ENCODE measurements at regions not wholly inside any gene's neighbourhood (a gene's known extent, or its start where the extent isn't known, plus 50 kb on each side); places are given as distances from the start of the nearest gene placed in this dataset.

GRCh38 chr3:31357451-31357850 lies 175.3 kb upstream of the STT3B start:
- TF ChIP-seq, protein P1, sequence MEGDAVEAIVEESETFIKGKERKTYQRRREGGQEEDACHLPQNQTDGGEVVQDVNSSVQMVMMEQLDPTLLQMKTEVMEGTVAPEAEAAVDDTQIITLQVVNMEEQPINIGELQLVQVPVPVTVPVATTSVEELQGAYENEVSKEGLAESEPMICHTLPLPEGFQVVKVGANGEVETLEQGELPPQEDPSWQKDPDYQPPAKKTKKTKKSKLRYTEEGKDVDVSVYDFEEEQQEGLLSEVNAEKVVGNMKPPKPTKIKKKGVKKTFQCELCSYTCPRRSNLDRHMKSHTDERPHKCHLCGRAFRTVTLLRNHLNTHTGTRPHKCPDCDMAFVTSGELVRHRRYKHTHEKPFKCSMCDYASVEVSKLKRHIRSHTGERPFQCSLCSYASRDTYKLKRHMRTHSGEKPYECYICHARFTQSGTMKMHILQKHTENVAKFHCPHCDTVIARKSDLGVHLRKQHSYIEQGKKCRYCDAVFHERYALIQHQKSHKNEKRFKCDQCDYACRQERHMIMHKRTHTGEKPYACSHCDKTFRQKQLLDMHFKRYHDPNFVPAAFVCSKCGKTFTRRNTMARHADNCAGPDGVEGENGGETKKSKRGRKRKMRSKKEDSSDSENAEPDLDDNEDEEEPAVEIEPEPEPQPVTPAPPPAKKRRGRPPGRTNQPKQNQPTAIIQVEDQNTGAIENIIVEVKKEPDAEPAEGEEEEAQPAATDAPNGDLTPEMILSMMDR (IDR thresholded peaks at IDR 0.05) = no peak
- TF ChIP-seq POLR2A (IDR thresholded peaks at IDR 0.05) = no peak

Data from Peyer's patch (tissue), 4 donors.